ENCODE measurements at regions not wholly inside any gene's neighbourhood (a gene's known extent, or its start where the extent isn't known, plus 50 kb on each side); places are given as distances from the start of the nearest gene placed in this dataset.
"Not testable (repeated sequence)": the region's sequence is repeated elsewhere in the genome, so short reads cannot be mapped to it uniquely, and the experiment has no call there.

DNA sequence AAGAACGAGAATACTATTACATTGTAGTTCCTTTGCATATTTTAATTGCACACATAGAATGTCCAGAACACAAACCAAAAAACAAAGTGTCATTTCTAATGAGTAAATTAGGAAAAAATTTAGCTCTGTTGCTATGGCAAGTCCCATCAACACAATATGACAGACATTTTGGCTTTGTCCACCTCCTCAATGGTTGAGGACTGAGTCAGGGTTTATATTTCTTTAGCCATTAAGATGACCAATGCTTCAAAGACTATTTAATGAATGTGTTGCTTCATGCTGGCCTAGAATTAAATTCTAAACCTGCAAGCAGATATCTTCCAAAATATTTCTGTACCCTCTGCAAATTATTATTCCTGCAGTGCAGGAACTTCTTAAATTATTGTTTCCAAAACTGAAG lies 719.2 kb downstream of the NTRK3 start:
- Histone ChIP-seq H3K27ac (ENCODE audit: insufficient read depth in 1 of 2, low read depth in 1 of 2, low read length in 2 of 2, poor library complexity in 1 of 2, severe bottlenecking in 2 of 2) (no peak overlapping the region), H3K4me3 (ENCODE audit: control insufficient read depth in 1 of 7, extremely low read depth in 1 of 7, insufficient read depth in 4 of 7, low read depth in 2 of 7, low read length in 6 of 7) (no peak overlapping the region), H3K36me3 (ENCODE audit: control insufficient read depth in 4 of 4, insufficient read depth in 4 of 4, low read length in 3 of 4) (no peaks in the 10 kb centered on the region), H3K4me1 (ENCODE audit: control extremely low read depth in 1 of 4, control insufficient read depth in 4 of 4, insufficient read depth in 4 of 4, low read length in 3 of 4) (no peaks in the 10 kb centered on the region), H3K27me3 (replicated peaks in 2 of 5; ENCODE audit: control insufficient read depth in 4 of 5, insufficient read depth in 5 of 5, low read length in 4 of 5) (no peaks in the 10 kb centered on the region), H3K9me3 (ENCODE audit: control extremely low read depth in 1 of 5, control insufficient read depth in 4 of 5, insufficient read depth in 2 of 5, low read depth in 1 of 5, low read length in 4 of 5) (peaks cover 0 to 3% (median 0%) of the 10 kb centered on the region in 5 experiments)
- ChIA-PET POLR2A (no interaction called here), CTCF (no interaction called here)
- DNase-seq: no peak
- WGBS (ENCODE audit: insufficient coverage): no CpG with 5 or more reads among the region's 1 CpG

DNA sequence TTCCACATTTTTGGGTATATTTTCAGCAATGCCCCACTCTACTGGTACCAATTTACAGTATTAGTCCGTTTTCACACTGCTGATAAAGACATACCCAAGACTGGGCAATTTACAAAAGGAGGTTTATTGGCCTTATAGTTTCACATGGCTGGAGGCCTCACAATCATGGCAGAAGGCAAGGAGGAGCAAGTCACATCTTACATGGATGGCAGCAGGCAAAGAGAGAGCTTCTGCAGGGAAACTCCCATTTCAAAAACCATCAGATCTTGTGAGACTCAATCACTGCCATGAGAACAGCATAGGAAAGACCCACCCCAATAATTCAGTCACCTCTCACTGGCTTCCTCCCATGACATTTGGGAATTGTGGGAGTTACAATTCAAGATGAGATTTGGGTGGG lies 722.9 kb downstream of the NTRK3 start:
- H3K36me3 ChIP-seq (ENCODE audit: control insufficient read depth in 4 of 4, insufficient read depth in 4 of 4, low read length in 3 of 4); H3K27ac ChIP-seq (ENCODE audit: insufficient read depth in 1 of 2, low read depth in 1 of 2, low read length in 2 of 2, poor library complexity in 1 of 2, severe bottlenecking in 2 of 2); H3K27me3 ChIP-seq (replicated peaks in 2 of 5; ENCODE audit: control insufficient read depth in 4 of 5, insufficient read depth in 5 of 5, low read length in 4 of 5); DNase-seq; H3K9me3 ChIP-seq (ENCODE audit: control extremely low read depth in 1 of 5, control insufficient read depth in 4 of 5, insufficient read depth in 2 of 5, low read depth in 1 of 5, low read length in 4 of 5); CTCF ChIA-PET; H3K4me3 ChIP-seq (ENCODE audit: control insufficient read depth in 1 of 7, extremely low read depth in 1 of 7, insufficient read depth in 4 of 7, low read depth in 2 of 7, low read length in 6 of 7); POLR2A ChIA-PET; H3K4me1 ChIP-seq (ENCODE audit: control extremely low read depth in 1 of 4, control insufficient read depth in 4 of 4, insufficient read depth in 4 of 4, low read length in 3 of 4): not testable (repeated sequence)
- WGBS (ENCODE audit: insufficient coverage): 100% methylated on average over 1 of the region's 1 CpG

DNA sequence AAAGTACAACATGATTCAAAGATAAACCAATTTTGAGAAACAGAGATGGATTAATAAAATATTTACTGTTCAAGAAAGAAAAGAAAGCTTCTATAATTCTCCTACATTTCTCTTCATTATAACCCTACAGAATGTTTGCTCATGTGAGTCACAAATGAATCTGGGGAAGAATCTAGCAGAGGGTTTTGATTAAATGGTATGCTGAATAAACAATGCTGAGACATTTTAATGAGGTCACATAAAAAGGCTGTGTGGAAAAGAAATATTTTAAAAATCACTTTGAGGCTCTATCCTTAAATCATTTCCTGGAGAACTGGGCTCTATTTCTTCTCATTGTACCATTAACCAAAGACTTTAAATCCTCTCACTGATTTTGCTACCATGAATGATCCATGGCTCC lies 727.7 kb downstream of the NTRK3 start:
- no peaks in the 10 kb centered on the region for H3K27me3 ChIP-seq (replicated peaks in 2 of 5; ENCODE audit: control insufficient read depth in 4 of 5, insufficient read depth in 5 of 5, low read length in 4 of 5)
- DNase-seq: no peak
- peaks cover 0 to 3% (median 0%) of the 10 kb centered on the region in 5 experiments for H3K9me3 ChIP-seq (ENCODE audit: control extremely low read depth in 1 of 5, control insufficient read depth in 4 of 5, insufficient read depth in 2 of 5, low read depth in 1 of 5, low read length in 4 of 5)
- ChIA-PET POLR2A (no interaction called here), CTCF (no interaction called here)
- no peaks in the 10 kb centered on the region for H3K36me3 ChIP-seq (ENCODE audit: control insufficient read depth in 4 of 4, insufficient read depth in 4 of 4, low read length in 3 of 4)
- no peak overlapping the region for H3K27ac ChIP-seq (ENCODE audit: insufficient read depth in 1 of 2, low read depth in 1 of 2, low read length in 2 of 2, poor library complexity in 1 of 2, severe bottlenecking in 2 of 2)
- no peak overlapping the region for H3K4me3 ChIP-seq (ENCODE audit: control insufficient read depth in 1 of 7, extremely low read depth in 1 of 7, insufficient read depth in 4 of 7, low read depth in 2 of 7, low read length in 6 of 7)
- no peaks in the 10 kb centered on the region for H3K4me1 ChIP-seq (ENCODE audit: control extremely low read depth in 1 of 4, control insufficient read depth in 4 of 4, insufficient read depth in 4 of 4, low read length in 3 of 4)

DNA sequence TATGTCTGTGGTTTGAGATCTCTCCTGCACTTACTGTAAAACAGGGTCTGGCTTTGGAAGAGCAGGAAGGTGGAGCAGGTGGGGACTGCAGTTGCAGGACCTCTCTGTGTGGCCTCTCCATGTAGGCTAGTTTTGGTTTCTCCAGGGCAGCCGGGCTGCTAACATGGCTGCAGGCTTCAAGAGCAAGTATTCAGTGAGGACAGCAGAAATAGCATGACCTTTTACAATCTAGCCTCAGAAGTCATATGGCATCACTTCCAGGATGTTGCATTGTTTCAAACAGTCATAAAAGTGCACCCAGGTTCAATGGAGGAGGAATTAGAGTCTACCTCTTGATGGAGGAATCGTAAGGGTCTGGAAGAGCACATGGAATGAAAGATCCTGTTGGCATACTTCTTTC lies 728.7 kb downstream of the NTRK3 start:
- WGBS (ENCODE audit: insufficient coverage): 100% methylated on average over 2 of the region's 2 CpGs
- POLR2A ChIA-PET: no interaction called here
- H3K27ac ChIP-seq (ENCODE audit: insufficient read depth in 1 of 2, low read depth in 1 of 2, low read length in 2 of 2, poor library complexity in 1 of 2, severe bottlenecking in 2 of 2): no peak overlapping the region
- no peak overlapping the region for H3K4me3 ChIP-seq (ENCODE audit: control insufficient read depth in 1 of 7, extremely low read depth in 1 of 7, insufficient read depth in 4 of 7, low read depth in 2 of 7, low read length in 6 of 7)
- DNase-seq: no peak
- no peaks in the 10 kb centered on the region for H3K4me1 ChIP-seq (ENCODE audit: control extremely low read depth in 1 of 4, control insufficient read depth in 4 of 4, insufficient read depth in 4 of 4, low read length in 3 of 4)
- H3K9me3 ChIP-seq (ENCODE audit: control extremely low read depth in 1 of 5, control insufficient read depth in 4 of 5, insufficient read depth in 2 of 5, low read depth in 1 of 5, low read length in 4 of 5): peaks cover 0 to 3% (median 0%) of the 10 kb centered on the region in 5 experiments
- CTCF ChIA-PET: no interaction called here
- H3K36me3 ChIP-seq (ENCODE audit: control insufficient read depth in 4 of 4, insufficient read depth in 4 of 4, low read length in 3 of 4): no peaks in the 10 kb centered on the region
- H3K27me3 ChIP-seq (replicated peaks in 2 of 5; ENCODE audit: control insufficient read depth in 4 of 5, insufficient read depth in 5 of 5, low read length in 4 of 5): no peaks in the 10 kb centered on the region

DNA sequence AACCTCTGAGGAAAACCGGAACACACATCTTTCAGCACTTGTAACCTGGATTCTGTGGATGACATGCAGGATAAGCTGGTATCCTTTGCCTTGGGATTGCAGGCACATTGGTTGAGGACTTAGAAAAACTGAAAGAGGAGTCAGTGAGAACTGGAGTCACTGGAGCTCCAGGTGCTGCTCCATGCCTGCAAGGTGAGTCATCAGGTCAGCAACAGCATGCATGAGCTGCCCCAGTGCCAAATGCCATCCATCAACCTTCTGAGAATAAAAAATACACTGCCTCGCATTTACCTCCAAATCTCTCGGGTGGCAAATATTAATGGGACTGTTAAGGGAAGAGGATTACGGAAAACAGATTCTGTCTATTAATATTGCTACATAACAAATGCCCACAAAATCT lies 729.1 kb downstream of the NTRK3 start:
- 97% methylated on average over 3 of the region's 4 CpGs for WGBS (ENCODE audit: insufficient coverage)
- Histone ChIP-seq H3K4me1 (ENCODE audit: control extremely low read depth in 1 of 4, control insufficient read depth in 4 of 4, insufficient read depth in 4 of 4, low read length in 3 of 4) (no peaks in the 10 kb centered on the region), H3K9me3 (ENCODE audit: control extremely low read depth in 1 of 5, control insufficient read depth in 4 of 5, insufficient read depth in 2 of 5, low read depth in 1 of 5, low read length in 4 of 5) (peaks cover 0 to 3% (median 0%) of the 10 kb centered on the region in 5 experiments), H3K36me3 (ENCODE audit: control insufficient read depth in 4 of 4, insufficient read depth in 4 of 4, low read length in 3 of 4) (no peaks in the 10 kb centered on the region), H3K27ac (ENCODE audit: insufficient read depth in 1 of 2, low read depth in 1 of 2, low read length in 2 of 2, poor library complexity in 1 of 2, severe bottlenecking in 2 of 2) (no peak overlapping the region), H3K27me3 (replicated peaks in 2 of 5; ENCODE audit: control insufficient read depth in 4 of 5, insufficient read depth in 5 of 5, low read length in 4 of 5) (no peaks in the 10 kb centered on the region), H3K4me3 (ENCODE audit: control insufficient read depth in 1 of 7, extremely low read depth in 1 of 7, insufficient read depth in 4 of 7, low read depth in 2 of 7, low read length in 6 of 7) (no peak overlapping the region)
- DNase-seq: no peak
- CTCF ChIA-PET: no interaction called here
- POLR2A ChIA-PET: no interaction called here

DNA sequence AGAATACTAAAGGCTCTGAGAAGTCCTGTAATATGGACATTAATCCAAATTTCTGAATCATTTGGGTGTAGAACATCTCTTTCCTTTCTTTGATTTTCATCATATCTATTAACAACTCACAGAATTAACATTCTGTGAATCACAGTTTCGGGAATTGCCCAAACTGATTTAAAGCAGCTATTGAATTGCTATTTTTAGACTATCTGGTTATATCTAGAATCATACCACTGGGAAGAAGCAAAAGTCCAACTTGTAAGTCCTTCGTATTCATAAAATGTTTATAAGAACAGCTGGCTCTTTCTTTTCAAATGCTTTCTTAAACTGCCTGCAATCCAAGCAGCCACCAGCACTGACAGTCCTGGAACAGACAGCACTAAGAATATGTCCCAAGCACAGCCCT lies 733.0 kb downstream of the NTRK3 start:
- WGBS (ENCODE audit: insufficient coverage): 100% methylated on average over 1 of the region's 2 CpGs
- no peaks in the 10 kb centered on the region for H3K27me3 ChIP-seq (replicated peaks in 2 of 5; ENCODE audit: control insufficient read depth in 4 of 5, insufficient read depth in 5 of 5, low read length in 4 of 5)
- CTCF ChIA-PET: no interaction called here

DNA sequence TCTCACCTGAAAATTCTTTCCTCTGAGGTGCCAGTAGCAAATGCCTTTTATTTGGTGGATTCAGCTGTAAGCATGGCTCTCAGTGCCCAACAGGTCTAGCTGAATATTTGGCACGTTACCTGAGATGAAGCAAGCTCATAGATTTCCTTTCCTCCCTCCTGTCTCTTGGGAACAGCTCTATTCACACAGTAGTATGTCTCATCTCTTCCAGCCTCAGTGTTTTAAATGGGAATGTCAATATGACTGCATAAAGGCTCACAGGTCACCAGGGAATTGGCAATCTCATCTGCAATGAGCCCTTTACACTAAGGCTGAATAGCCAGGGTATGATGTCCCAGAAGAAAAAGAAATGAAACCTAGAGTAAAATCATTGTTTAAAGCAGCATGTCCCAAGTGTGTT lies 733.5 kb downstream of the NTRK3 start:
- Histone ChIP-seq H3K9me3 (ENCODE audit: control extremely low read depth in 1 of 5, control insufficient read depth in 4 of 5, insufficient read depth in 2 of 5, low read depth in 1 of 5, low read length in 4 of 5) (peaks cover 0 to 3% (median 0%) of the 10 kb centered on the region in 5 experiments), H3K4me3 (ENCODE audit: control insufficient read depth in 1 of 7, extremely low read depth in 1 of 7, insufficient read depth in 4 of 7, low read depth in 2 of 7, low read length in 6 of 7) (no peak overlapping the region), H3K27ac (ENCODE audit: insufficient read depth in 1 of 2, low read depth in 1 of 2, low read length in 2 of 2, poor library complexity in 1 of 2, severe bottlenecking in 2 of 2) (no peak overlapping the region), H3K36me3 (ENCODE audit: control insufficient read depth in 4 of 4, insufficient read depth in 4 of 4, low read length in 3 of 4) (no peaks in the 10 kb centered on the region), H3K4me1 (ENCODE audit: control extremely low read depth in 1 of 4, control insufficient read depth in 4 of 4, insufficient read depth in 4 of 4, low read length in 3 of 4) (no peaks in the 10 kb centered on the region), H3K27me3 (replicated peaks in 2 of 5; ENCODE audit: control insufficient read depth in 4 of 5, insufficient read depth in 5 of 5, low read length in 4 of 5) (no peaks in the 10 kb centered on the region)
- no CpG with 5 or more reads among the region's 1 CpG for WGBS (ENCODE audit: insufficient coverage)
- POLR2A ChIA-PET: no interaction called here
- no peak for DNase-seq
- CTCF ChIA-PET: no interaction called here

More for the DNA sequence above, 733.0 kb downstream of the NTRK3 start:
- Histone ChIP-seq H3K36me3 (ENCODE audit: control insufficient read depth in 4 of 4, insufficient read depth in 4 of 4, low read length in 3 of 4) (no peaks in the 10 kb centered on the region), H3K4me3 (ENCODE audit: control insufficient read depth in 1 of 7, extremely low read depth in 1 of 7, insufficient read depth in 4 of 7, low read depth in 2 of 7, low read length in 6 of 7) (no peak overlapping the region), H3K27ac (ENCODE audit: insufficient read depth in 1 of 2, low read depth in 1 of 2, low read length in 2 of 2, poor library complexity in 1 of 2, severe bottlenecking in 2 of 2) (no peak overlapping the region), H3K9me3 (ENCODE audit: control extremely low read depth in 1 of 5, control insufficient read depth in 4 of 5, insufficient read depth in 2 of 5, low read depth in 1 of 5, low read length in 4 of 5) (peaks cover 0 to 3% (median 0%) of the 10 kb centered on the region in 5 experiments), H3K4me1 (ENCODE audit: control extremely low read depth in 1 of 4, control insufficient read depth in 4 of 4, insufficient read depth in 4 of 4, low read length in 3 of 4) (no peaks in the 10 kb centered on the region)
- no peak for DNase-seq
- POLR2A ChIA-PET: no interaction called here

Measured in common myeloid progenitor, CD34-positive (primary cell).